ENCODE measurements at regions not wholly inside any gene's neighbourhood (a gene's known extent, or its start where the extent isn't known, plus 50 kb on each side); places are given as distances from the start of the nearest gene placed in this dataset.

DNA sequence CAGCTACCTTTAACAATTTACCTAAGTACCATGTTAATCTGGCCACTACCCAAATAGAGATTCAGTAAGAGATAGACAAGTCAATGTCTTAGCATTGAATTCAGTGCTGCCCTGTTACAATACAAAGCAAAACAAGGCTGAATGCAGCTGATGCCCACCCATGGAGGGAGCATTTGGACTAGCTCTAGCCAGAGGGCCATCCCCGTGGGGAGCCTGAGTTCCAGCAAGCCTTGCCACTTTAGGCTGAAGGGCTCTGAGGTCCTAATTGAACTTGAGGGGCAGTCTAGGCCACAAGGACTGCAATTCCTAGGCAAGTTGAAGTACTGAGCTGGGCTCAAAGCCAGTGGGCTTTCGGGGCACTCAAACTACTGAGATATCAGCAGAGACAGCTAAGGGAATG is 265.9 kb downstream of the EFHB start:
- Mint-ChIP-seq H3K4me1 (ENCODE audit: low read depth) (no peaks in the 10 kb centered on the region), H3K36me3 (ENCODE audit: low read depth) (no peaks in the 10 kb centered on the region), H3K4me3 (no peak overlapping the region), H3K9me3 (peaks cover 40% of the 10 kb centered on the region), H3K27ac (no peak overlapping the region), H3K27me3 (ENCODE audit: insufficient read depth) (no peaks in the 10 kb centered on the region; the same call in 1 of the 2 replicates)
- TF ChIP-seq, protein P1, sequence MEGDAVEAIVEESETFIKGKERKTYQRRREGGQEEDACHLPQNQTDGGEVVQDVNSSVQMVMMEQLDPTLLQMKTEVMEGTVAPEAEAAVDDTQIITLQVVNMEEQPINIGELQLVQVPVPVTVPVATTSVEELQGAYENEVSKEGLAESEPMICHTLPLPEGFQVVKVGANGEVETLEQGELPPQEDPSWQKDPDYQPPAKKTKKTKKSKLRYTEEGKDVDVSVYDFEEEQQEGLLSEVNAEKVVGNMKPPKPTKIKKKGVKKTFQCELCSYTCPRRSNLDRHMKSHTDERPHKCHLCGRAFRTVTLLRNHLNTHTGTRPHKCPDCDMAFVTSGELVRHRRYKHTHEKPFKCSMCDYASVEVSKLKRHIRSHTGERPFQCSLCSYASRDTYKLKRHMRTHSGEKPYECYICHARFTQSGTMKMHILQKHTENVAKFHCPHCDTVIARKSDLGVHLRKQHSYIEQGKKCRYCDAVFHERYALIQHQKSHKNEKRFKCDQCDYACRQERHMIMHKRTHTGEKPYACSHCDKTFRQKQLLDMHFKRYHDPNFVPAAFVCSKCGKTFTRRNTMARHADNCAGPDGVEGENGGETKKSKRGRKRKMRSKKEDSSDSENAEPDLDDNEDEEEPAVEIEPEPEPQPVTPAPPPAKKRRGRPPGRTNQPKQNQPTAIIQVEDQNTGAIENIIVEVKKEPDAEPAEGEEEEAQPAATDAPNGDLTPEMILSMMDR (IDR thresholded peaks at IDR 0.05): no peak
- DNase-seq: no peak

DNA sequence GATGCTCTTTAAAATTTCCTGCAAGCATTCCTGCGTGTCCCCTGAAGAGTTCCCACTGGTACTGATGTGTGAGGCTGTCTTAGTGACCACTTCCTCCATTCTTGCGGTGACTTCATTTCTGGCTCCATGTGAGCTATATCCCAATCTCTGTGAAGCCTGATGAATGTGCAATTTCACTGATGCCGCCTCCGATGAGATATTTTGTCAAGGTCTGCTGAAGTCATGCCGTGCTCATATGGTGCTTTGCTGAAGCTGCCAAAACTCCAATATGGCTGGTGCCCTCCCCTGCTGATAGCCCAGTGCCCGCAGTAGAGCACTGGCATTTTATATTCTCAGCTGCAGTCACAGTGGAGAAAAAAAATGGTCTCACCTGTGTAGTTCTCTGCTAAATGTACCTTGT is 271.5 kb downstream of the EFHB start:
- Mint-ChIP-seq H3K27ac (no peak overlapping the region), H3K4me1 (ENCODE audit: low read depth) (no peaks in the 10 kb centered on the region), H3K36me3 (ENCODE audit: low read depth) (peaks cover 4% of the 10 kb centered on the region; the same call in 1 of the 2 replicates), H3K27me3 (ENCODE audit: insufficient read depth) (no peaks in the 10 kb centered on the region), H3K9me3 (peaks cover 35% of the 10 kb centered on the region), H3K4me3 (no peak overlapping the region)
- TF ChIP-seq, protein P1 (IDR thresholded peaks at IDR 0.05): no peak
- no peak for DNase-seq

DNA sequence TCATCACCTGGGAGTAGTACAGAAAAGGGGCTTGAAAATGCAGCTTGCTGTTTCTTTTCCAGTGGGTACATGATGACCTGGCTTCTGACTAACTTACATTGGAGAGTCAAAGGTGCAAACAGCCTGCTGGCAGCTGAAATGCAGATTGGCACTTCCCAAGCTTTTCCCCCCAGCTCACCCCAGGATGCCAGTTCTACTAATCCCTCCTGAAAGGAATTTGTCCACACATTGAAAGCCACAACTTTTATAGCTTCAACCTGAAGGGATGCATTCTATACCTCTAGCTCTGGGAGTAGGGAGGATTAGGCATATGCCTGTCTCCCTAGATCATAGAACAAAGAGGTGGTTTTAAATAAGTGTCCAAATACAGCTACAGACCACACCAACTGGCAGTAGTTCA is 281.7 kb downstream of the EFHB start:
- Mint-ChIP-seq H3K4me1 (ENCODE audit: low read depth) (no peaks in the 10 kb centered on the region), H3K9me3 (peaks cover 71% of the 10 kb centered on the region), H3K27me3 (ENCODE audit: insufficient read depth) (peaks cover 2% of the 10 kb centered on the region; the same call in 1 of the 2 replicates), H3K36me3 (ENCODE audit: low read depth) (peaks cover 7% of the 10 kb centered on the region; the same call in 1 of the 2 replicates), H3K27ac (no peak overlapping the region), H3K4me3 (no peak overlapping the region)
- TF ChIP-seq, protein P1 (IDR thresholded peaks at IDR 0.05): no peak
- no peak for DNase-seq

DNA sequence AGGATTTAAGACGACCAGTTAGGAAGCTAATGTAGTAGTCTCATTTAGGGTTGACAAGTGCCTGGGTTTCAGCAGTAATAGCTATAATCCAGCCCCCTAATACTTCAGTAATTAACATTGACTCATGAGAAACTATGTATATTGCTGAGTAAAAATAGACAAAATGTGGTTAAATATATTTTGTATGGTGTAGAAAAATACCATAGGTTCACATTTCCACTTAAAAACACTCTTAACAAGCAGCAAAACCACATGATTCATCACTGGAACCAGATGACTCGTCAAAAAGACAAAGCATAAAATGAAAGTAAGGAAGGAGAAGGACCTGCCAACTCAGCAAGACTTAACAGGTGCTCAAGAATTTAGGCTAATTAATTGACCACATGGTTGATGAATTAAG is 288.9 kb downstream of the EFHB start:
- Mint-ChIP-seq H3K27ac (no peak overlapping the region), H3K4me3 (no peak overlapping the region), H3K36me3 (ENCODE audit: low read depth) (no peaks in the 10 kb centered on the region), H3K9me3 (peaks cover 54% of the 10 kb centered on the region), H3K27me3 (ENCODE audit: insufficient read depth) (no peaks in the 10 kb centered on the region), H3K4me1 (ENCODE audit: low read depth) (no peaks in the 10 kb centered on the region)
- TF ChIP-seq, protein P1 (IDR thresholded peaks at IDR 0.05): no peak
- no peak for DNase-seq

DNA sequence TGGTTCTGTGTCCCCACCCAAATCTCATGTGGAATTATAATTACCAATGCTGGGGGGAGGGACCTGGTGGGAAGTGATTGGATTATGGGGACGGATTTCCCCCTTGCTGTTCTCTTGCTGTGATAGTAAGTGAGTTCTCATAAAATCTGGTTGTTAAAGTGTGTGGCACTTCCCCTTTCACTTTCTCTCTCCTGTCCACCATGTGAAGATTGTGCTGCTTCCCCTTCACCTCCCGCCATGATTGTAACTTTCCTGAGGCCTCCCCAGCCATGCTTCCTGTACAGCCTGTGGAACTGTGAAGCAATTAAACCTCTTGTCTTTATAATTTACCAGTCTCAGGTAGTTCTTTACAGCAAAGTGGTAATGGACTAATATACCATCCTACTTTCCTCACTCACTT is 289.6 kb downstream of the EFHB start:
- Mint-ChIP-seq H3K36me3 (ENCODE audit: low read depth) (no peaks in the 10 kb centered on the region), H3K4me1 (ENCODE audit: low read depth) (no peaks in the 10 kb centered on the region), H3K9me3 (peaks cover 47% of the 10 kb centered on the region), H3K27me3 (ENCODE audit: insufficient read depth) (no peaks in the 10 kb centered on the region), H3K4me3 (no peak overlapping the region), H3K27ac (no peak overlapping the region)
- TF ChIP-seq, protein P1 (IDR thresholded peaks at IDR 0.05): no peak
- DNase-seq: no peak

DNA sequence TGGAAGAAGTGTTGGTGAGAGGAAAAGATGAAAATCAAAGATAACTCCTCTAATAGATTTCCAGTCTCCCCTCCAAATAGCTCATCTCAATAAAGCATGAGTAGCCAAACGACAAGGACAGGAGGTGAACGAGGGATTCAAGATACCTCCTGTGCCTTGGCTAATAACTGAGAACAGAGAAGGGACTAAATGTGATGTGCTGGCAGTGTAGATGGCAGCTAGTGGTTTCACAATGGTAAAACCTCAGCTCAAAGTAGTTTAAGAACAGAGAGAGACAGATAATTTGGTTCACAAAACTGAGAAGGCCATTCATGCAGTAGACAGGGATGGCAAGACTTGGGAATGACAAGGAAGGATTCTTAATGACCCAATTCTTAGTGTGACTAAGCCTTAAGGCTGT is 292.6 kb downstream of the EFHB start:
- Mint-ChIP-seq H3K9me3 (peaks cover 52% of the 10 kb centered on the region), H3K36me3 (ENCODE audit: low read depth) (no peaks in the 10 kb centered on the region; the same call in 1 of the 2 replicates), H3K4me1 (ENCODE audit: low read depth) (no peaks in the 10 kb centered on the region), H3K27me3 (ENCODE audit: insufficient read depth) (no peaks in the 10 kb centered on the region; the same call in 1 of the 2 replicates), H3K4me3 (no peak overlapping the region), H3K27ac (no peak overlapping the region)
- no peak for DNase-seq
- TF ChIP-seq, protein P1 (IDR thresholded peaks at IDR 0.05): no peak

Measured in HFFc6 (cell line).